HL-60 (cell line): ENCODE measurements at regions not wholly inside any gene's neighbourhood (a gene's known extent, or its start where the extent isn't known, plus 50 kb on each side); places are given as distances from the start of the nearest gene placed in this dataset.

Source experiments
- DNase-seq, 2 experiments: peaks; one replicate each; pipeline ENCODE4 v3.0.0-alpha.2; 2010 to 2020; ENCODE audit warnings: low read depth in 1 of 2, low spot score in 1 of 2
- H3K27ac ChIP-seq: fragments of 250-450 bp; sonication (Bioruptor Pico); replicated peaks from 2 replicates; pipeline ENCODE4 v1.5.1; 2020; ENCODE audit warnings: mild to moderate bottlenecking, moderate library complexity
- H3K27me3 ChIP-seq: fragments of 250-450 bp; sonication (Bioruptor Pico); 2 replicates; pipeline ENCODE4 v1.5.1; 2021; ENCODE audit warnings: mild to moderate bottlenecking, moderate library complexity; ENCODE audit not compliant: insufficient read depth, poor library complexity, severe bottlenecking
- H3K4me3 ChIP-seq: replicated peaks from 2 replicates; pipeline ENCODE4 v1.5.1; 2011; ENCODE audit warnings: mild to moderate bottlenecking, control low read depth, low read length; ENCODE audit not compliant: insufficient read depth
- GABPA ChIP-seq: IDR thresholded peaks from 2 replicates; pipeline ENCODE4 v1.6.1; 2012; ENCODE audit warnings: low read depth
- POLR2AphosphoS5 ChIP-seq: IDR thresholded peaks from 2 replicates; pipeline ENCODE4 v1.6.1; 2012; ENCODE audit warnings: low read depth
- SPI1 ChIP-seq: IDR thresholded peaks from 2 replicates; pipeline ENCODE4 v1.6.1; 2012; ENCODE audit warnings: low read depth, mild to moderate bottlenecking, borderline replicate concordance
- TF ChIP-seq, protein P1 (sequence below): IDR thresholded peaks from 2 replicates; pipeline ENCODE4 v1.6.1; 2012; ENCODE audit warnings: low read depth; ENCODE audit not compliant: insufficient replicate concordance
- TF ChIP-seq, protein P2 (sequence below): IDR thresholded peaks from one replicate; pipeline ENCODE4 v1.5.1; 2011; ENCODE audit warnings: low read length, control low read depth, inconsistent platforms; ENCODE audit not compliant: insufficient read depth

- no peaks in the 10 kb centered on the region for H3K27me3 ChIP-seq
- no peak overlapping the region for H3K4me3 ChIP-seq
- H3K27ac ChIP-seq = no peak overlapping the region
- no peak for DNase-seq
- TF ChIP-seq GABPA (no peak), POLR2AphosphoS5 (no peak), SPI1 (no peak)
- TF ChIP-seq, protein P1, sequence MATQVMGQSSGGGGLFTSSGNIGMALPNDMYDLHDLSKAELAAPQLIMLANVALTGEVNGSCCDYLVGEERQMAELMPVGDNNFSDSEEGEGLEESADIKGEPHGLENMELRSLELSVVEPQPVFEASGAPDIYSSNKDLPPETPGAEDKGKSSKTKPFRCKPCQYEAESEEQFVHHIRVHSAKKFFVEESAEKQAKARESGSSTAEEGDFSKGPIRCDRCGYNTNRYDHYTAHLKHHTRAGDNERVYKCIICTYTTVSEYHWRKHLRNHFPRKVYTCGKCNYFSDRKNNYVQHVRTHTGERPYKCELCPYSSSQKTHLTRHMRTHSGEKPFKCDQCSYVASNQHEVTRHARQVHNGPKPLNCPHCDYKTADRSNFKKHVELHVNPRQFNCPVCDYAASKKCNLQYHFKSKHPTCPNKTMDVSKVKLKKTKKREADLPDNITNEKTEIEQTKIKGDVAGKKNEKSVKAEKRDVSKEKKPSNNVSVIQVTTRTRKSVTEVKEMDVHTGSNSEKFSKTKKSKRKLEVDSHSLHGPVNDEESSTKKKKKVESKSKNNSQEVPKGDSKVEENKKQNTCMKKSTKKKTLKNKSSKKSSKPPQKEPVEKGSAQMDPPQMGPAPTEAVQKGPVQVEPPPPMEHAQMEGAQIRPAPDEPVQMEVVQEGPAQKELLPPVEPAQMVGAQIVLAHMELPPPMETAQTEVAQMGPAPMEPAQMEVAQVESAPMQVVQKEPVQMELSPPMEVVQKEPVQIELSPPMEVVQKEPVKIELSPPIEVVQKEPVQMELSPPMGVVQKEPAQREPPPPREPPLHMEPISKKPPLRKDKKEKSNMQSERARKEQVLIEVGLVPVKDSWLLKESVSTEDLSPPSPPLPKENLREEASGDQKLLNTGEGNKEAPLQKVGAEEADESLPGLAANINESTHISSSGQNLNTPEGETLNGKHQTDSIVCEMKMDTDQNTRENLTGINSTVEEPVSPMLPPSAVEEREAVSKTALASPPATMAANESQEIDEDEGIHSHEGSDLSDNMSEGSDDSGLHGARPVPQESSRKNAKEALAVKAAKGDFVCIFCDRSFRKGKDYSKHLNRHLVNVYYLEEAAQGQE = no peak
- TF ChIP-seq, protein P2, sequence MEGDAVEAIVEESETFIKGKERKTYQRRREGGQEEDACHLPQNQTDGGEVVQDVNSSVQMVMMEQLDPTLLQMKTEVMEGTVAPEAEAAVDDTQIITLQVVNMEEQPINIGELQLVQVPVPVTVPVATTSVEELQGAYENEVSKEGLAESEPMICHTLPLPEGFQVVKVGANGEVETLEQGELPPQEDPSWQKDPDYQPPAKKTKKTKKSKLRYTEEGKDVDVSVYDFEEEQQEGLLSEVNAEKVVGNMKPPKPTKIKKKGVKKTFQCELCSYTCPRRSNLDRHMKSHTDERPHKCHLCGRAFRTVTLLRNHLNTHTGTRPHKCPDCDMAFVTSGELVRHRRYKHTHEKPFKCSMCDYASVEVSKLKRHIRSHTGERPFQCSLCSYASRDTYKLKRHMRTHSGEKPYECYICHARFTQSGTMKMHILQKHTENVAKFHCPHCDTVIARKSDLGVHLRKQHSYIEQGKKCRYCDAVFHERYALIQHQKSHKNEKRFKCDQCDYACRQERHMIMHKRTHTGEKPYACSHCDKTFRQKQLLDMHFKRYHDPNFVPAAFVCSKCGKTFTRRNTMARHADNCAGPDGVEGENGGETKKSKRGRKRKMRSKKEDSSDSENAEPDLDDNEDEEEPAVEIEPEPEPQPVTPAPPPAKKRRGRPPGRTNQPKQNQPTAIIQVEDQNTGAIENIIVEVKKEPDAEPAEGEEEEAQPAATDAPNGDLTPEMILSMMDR = no peak
Observed at GRCh38 chr14:26928019-26928418, 330.2 kb upstream of the NOVA1 start.

DNA sequence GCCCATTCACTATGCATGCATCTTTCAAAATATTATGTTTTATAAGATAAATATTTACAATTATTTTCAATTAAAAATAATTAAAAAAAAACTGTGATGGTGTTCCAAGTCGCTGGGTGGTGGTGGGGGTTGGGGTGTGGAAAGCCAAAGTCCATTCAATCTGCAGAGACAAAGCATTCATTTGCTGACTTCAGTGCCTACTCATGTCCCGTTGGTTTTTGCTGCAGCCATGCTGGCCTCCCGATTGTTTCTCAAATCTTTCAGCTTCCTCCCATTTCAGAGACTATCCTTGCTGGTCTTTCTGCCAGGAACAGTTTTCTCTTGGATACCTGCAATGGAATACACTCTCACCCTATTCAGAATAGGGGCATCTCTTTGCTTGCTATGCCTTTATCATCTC, 331.5 kb upstream of the NOVA1 start:
- DNase-seq = no peak
- H3K27ac ChIP-seq = no peak overlapping the region
- TF ChIP-seq SPI1 (no peak), GABPA (no peak), POLR2AphosphoS5 (no peak)
- TF ChIP-seq, protein P2 = no peak
- TF ChIP-seq, protein P1 = no peak
- H3K4me3 ChIP-seq = no peak overlapping the region
- no peaks in the 10 kb centered on the region for H3K27me3 ChIP-seq

- no peak for TF ChIP-seq GABPA
- no peak for TF ChIP-seq SPI1
- TF ChIP-seq, protein P2 = no peak
- TF ChIP-seq, protein P1 = no peak
- no peak for TF ChIP-seq POLR2AphosphoS5
- no peaks in the 10 kb centered on the region for H3K27me3 ChIP-seq
- DNase-seq = no peak
- no peak overlapping the region for H3K4me3 ChIP-seq
- H3K27ac ChIP-seq = no peak overlapping the region
Observed at GRCh38 chr14:26930576-26930975, 332.7 kb upstream of the NOVA1 start.
